ENCODE measurements at regions not wholly inside any gene's neighbourhood (a gene's known extent, or its start where the extent isn't known, plus 50 kb on each side); places are given as distances from the start of the nearest gene placed in this dataset.

DNA sequence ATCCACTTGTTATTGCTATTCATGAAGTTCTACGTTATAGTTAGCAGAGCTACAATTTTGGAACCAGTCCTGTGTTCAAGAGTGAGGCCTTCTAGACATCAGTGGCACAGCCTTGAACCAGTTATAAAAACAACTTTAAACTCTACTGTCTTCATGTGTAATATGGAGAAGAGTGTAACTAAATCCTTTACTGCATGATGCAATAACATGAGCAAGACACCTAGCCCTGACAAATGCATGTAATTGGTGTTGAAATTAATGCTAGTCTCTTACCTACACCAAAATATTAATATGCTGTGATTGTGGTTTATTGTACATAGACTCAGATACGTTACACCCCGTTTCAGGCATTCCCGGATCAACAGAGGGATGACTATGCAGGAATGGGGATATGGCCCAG lies 654.6 kb downstream of the IRX1 start:
- TF ChIP-seq GATA2 (IDR thresholded peaks at IDR 0.05; ENCODE audit: insufficient read depth, insufficient read length, low read depth, low read length) (no peak), EZH2 (IDR thresholded peaks at IDR 0.05; ENCODE audit: borderline replicate concordance, low read depth, low read length, severe bottlenecking) (no peak), MYC (IDR thresholded peaks at IDR 0.05; ENCODE audit: low read depth, low read length) (no peak), FOS (IDR thresholded peaks at IDR 0.05; ENCODE audit: borderline replicate concordance, insufficient read depth, low read length) (no peak), POLR2A (IDR thresholded peaks at IDR 0.05; ENCODE audit: low read depth, low read length) (no peak), POLR2AphosphoS5 (IDR thresholded peaks at IDR 0.05; ENCODE audit: insufficient read depth, low read depth, low read length) (no peak), JUN (IDR thresholded peaks at IDR 0.05; ENCODE audit: borderline replicate concordance, insufficient read depth, insufficient read length, low read depth) (no peak)
- TF ChIP-seq, protein P1, sequence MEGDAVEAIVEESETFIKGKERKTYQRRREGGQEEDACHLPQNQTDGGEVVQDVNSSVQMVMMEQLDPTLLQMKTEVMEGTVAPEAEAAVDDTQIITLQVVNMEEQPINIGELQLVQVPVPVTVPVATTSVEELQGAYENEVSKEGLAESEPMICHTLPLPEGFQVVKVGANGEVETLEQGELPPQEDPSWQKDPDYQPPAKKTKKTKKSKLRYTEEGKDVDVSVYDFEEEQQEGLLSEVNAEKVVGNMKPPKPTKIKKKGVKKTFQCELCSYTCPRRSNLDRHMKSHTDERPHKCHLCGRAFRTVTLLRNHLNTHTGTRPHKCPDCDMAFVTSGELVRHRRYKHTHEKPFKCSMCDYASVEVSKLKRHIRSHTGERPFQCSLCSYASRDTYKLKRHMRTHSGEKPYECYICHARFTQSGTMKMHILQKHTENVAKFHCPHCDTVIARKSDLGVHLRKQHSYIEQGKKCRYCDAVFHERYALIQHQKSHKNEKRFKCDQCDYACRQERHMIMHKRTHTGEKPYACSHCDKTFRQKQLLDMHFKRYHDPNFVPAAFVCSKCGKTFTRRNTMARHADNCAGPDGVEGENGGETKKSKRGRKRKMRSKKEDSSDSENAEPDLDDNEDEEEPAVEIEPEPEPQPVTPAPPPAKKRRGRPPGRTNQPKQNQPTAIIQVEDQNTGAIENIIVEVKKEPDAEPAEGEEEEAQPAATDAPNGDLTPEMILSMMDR (IDR thresholded peaks at IDR 0.05; ENCODE audit: extremely low read depth in 1 of 2, insufficient read depth in 1 of 2, low read depth in 1 of 2, low read length in 2 of 2) = no peak
- TF ChIP-seq, protein P2, sequence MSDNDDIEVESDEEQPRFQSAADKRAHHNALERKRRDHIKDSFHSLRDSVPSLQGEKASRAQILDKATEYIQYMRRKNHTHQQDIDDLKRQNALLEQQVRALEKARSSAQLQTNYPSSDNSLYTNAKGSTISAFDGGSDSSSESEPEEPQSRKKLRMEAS (IDR thresholded peaks at IDR 0.05; ENCODE audit: insufficient read depth, insufficient read length) = no peak
- Histone ChIP-seq H3K9ac (replicated peaks; ENCODE audit: extremely low read depth, insufficient read depth, low read length) (no peak overlapping the region), H3K27ac (ENCODE audit: insufficient read depth, low read depth, low read length) (no peak overlapping the region), H3K4me2 (ENCODE audit: insufficient read depth, low read length) (no peak overlapping the region), H3K4me1 (ENCODE audit: control insufficient read depth, extremely low read depth, insufficient read depth, low read length) (no peaks in the 10 kb centered on the region), H3K79me2 (ENCODE audit: control insufficient read depth, insufficient read depth, low read length) (no peaks in the 10 kb centered on the region), H2AFZ (ENCODE audit: low read depth, low read length) (no peak overlapping the region), H3K36me3 (ENCODE audit: control insufficient read depth in 2 of 2, extremely low read depth in 1 of 2, insufficient read depth in 2 of 2, low read length in 2 of 2) (no peaks in the 10 kb centered on the region), H3K9me1 (replicated peaks; ENCODE audit: control insufficient read depth, extremely low read depth, insufficient read depth, low read length) (no peaks in the 10 kb centered on the region), H3K4me3 (replicated peaks in 1 of 3; ENCODE audit: insufficient read depth in 1 of 3, low read depth in 1 of 3, low read length in 3 of 3) (no peak overlapping the region), H4K20me1 (replicated peaks; ENCODE audit: control insufficient read depth, extremely low read depth, insufficient read depth, low read length) (no peaks in the 10 kb centered on the region), H3K9me3 (replicated peaks; ENCODE audit: control insufficient read depth, insufficient read depth, low read length) (peaks cover 8% of the 10 kb centered on the region), H3K27me3 (ENCODE audit: control insufficient read depth in 2 of 2, insufficient read depth in 2 of 2, low read length in 2 of 2) (no peaks in the 10 kb centered on the region)
- DNase-seq (ENCODE audit: low read depth, low spot score) (no peak), FAIRE-seq (no peak)
- dilution Hi-C loops (cut with MboI; ENCODE audit: extremely low pct_ligation_motif_present, low sequenced_read_pairs) = no loop called here
- ChIA-PET CTCF (no interaction called here), POLR2A (no interaction called here)
- intact Hi-C loops (cut with micrococcal nuclease) = no loop called here
- no TSS peak for BruUV-seq (replicated peaks)
